ENCODE measurements at regions not wholly inside any gene's neighbourhood (a gene's known extent, or its start where the extent isn't known, plus 50 kb on each side); places are given as distances from the start of the nearest gene placed in this dataset.
A peak's percentile ranks its signal among the peaks of the same experiment; 100 is the strongest.

DNA sequence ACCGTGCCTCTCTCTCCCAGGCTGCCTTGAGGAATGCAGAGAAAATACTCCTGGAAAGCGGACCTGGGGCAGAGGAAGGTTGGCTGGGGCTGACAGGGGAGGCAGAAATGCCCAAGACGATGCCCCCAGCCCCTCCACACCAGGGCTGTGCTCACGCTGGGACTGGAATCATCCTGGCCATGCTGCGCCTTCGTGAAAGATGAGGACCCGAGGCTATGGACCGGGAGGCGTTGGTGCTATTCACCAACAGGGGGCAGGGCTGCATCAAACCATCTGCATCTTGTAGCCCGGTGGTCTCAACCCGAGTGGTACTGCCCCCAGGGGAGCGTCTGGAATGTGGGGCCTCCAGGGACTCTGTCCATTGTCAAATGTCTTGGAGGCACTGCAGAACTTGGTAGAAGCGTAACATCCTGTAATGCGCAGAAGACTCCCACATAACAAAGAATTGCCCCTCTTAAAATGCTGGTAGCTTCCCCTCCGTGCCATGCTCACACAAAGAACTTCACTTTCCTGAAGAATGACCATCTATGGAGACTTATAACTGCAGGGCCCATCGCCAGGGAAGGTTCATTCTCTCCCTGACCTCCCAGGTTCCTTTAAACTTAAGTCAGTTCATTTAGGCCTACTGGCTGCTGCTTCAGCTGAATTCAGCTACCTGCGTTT, 251.2 kb downstream of the RRAGC start:
- TF ChIP-seq, protein P1, sequence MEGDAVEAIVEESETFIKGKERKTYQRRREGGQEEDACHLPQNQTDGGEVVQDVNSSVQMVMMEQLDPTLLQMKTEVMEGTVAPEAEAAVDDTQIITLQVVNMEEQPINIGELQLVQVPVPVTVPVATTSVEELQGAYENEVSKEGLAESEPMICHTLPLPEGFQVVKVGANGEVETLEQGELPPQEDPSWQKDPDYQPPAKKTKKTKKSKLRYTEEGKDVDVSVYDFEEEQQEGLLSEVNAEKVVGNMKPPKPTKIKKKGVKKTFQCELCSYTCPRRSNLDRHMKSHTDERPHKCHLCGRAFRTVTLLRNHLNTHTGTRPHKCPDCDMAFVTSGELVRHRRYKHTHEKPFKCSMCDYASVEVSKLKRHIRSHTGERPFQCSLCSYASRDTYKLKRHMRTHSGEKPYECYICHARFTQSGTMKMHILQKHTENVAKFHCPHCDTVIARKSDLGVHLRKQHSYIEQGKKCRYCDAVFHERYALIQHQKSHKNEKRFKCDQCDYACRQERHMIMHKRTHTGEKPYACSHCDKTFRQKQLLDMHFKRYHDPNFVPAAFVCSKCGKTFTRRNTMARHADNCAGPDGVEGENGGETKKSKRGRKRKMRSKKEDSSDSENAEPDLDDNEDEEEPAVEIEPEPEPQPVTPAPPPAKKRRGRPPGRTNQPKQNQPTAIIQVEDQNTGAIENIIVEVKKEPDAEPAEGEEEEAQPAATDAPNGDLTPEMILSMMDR (IDR thresholded peaks at IDR 0.05) = peak in 1 of 4 experiments; percentile 55
- TF ChIP-seq POLR2A (IDR thresholded peaks at IDR 0.05) = no peak
